GM21390 (cell line): ENCODE measurements at regions not wholly inside any gene's neighbourhood (a gene's known extent, or its start where the extent isn't known, plus 50 kb on each side); places are given as distances from the start of the nearest gene placed in this dataset.
A peak's percentile ranks its signal among the peaks of the same experiment; 100 is the strongest.

Source experiments
- ATAC-seq: cut with Tn5 transposase; IDR thresholded peaks from one replicate; pipeline ENCODE4 v1.9.1; 2021; ENCODE audit not compliant: unreplicated experiment

GRCh38 chr1:83735526-83735925 lies 263.4 kb downstream of the TTLL7 start:
- ATAC-seq = no peak

GRCh38 chr1:83734420-83734819 lies 264.5 kb downstream of the TTLL7 start:
- no peak for ATAC-seq

GRCh38 chr1:83725735-83726360 lies 273.1 kb downstream of the TTLL7 start:
- ATAC-seq = no peak

GRCh38 chr1:83718338-83718737 lies 280.6 kb downstream of the TTLL7 start:
- no peak for ATAC-seq

GRCh38 chr1:83717785-83718184 lies 281.1 kb downstream of the TTLL7 start:
- no peak for ATAC-seq

- no peak for ATAC-seq
These were observed 282.3 kb downstream of the TTLL7 start for GRCh38 chr1:83716641-83717040.

GRCh38 chr1:83715550-83715949 lies 283.4 kb downstream of the TTLL7 start:
- ATAC-seq = no peak

- no peak for ATAC-seq
These were observed 289.3 kb downstream of the TTLL7 start for GRCh38 chr1:83709662-83710061.

- ATAC-seq = no peak
These were observed 292.5 kb downstream of the TTLL7 start for GRCh38 chr1:83706354-83706938.

- ATAC-seq = no peak
These were observed 293.8 kb downstream of the TTLL7 start for GRCh38 chr1:83705091-83705490.

- ATAC-seq = no peak
These were observed 294.6 kb downstream of the TTLL7 start for GRCh38 chr1:83704350-83704749.

- no peak for ATAC-seq
These were observed 296.6 kb downstream of the TTLL7 start for GRCh38 chr1:83702356-83702755.

GRCh38 chr1:83701355-83701754 lies 297.6 kb downstream of the TTLL7 start:
- ATAC-seq = no peak

GRCh38 chr1:83698644-83699043 lies 300.3 kb downstream of the TTLL7 start:
- ATAC-seq = no peak

GRCh38 chr1:83697961-83698360 lies 301.0 kb downstream of the TTLL7 start:
- ATAC-seq = no peak

- no peak for ATAC-seq
These were observed 301.7 kb downstream of the TTLL7 start for GRCh38 chr1:83697220-83697619.

- ATAC-seq = no peak
These were observed 304.5 kb downstream of the TTLL7 start for GRCh38 chr1:83694449-83694848.

GRCh38 chr1:83693427-83694126 lies 305.4 kb downstream of the TTLL7 start:
- ATAC-seq = no peak

- peak; percentile 64 for ATAC-seq
These were observed 306.2 kb downstream of the TTLL7 start for GRCh38 chr1:83692524-83693381.

GRCh38 chr1:83691953-83692500 lies 306.9 kb downstream of the TTLL7 start:
- ATAC-seq = no peak
